GM19438 (cell line): ENCODE measurements at regions not wholly inside any gene's neighbourhood (a gene's known extent, or its start where the extent isn't known, plus 50 kb on each side); places are given as distances from the start of the nearest gene placed in this dataset.
"Not testable (repeated sequence)": the region's sequence is repeated elsewhere in the genome, so short reads cannot be mapped to it uniquely, and the experiment has no call there.

ENCODE experiments used
- ATAC-seq: cut with Tn5 transposase; IDR thresholded peaks from one replicate; pipeline ENCODE4 v1.9.1; 2021; ENCODE audit warnings: low read depth; ENCODE audit not compliant: unreplicated experiment

GRCh38 chr6:77326711-77327110 lies 136.6 kb downstream of the HTR1B start:
- ATAC-seq = no peak

GRCh38 chr6:77326029-77326428 lies 137.3 kb downstream of the HTR1B start:
- no peak for ATAC-seq

- no peak for ATAC-seq
Measured at GRCh38 chr6:77324866-77325265, 138.4 kb downstream of the HTR1B start.

GRCh38 chr6:77322604-77323003 lies 140.7 kb downstream of the HTR1B start:
- ATAC-seq = no peak

- ATAC-seq = no peak
Measured at GRCh38 chr6:77318256-77318655, 145.0 kb downstream of the HTR1B start.

GRCh38 chr6:77313595-77313994 lies 149.7 kb downstream of the HTR1B start:
- ATAC-seq = no peak

GRCh38 chr6:77299931-77300330 lies 163.4 kb downstream of the HTR1B start:
- no peak for ATAC-seq

GRCh38 chr6:77298283-77298682 lies 165.0 kb downstream of the HTR1B start:
- ATAC-seq = no peak

- no peak for ATAC-seq
Measured at GRCh38 chr6:77292564-77293546, 170.4 kb downstream of the HTR1B start.

- no peak for ATAC-seq
Measured at GRCh38 chr6:77290798-77291197, 172.5 kb downstream of the HTR1B start.

GRCh38 chr6:77286541-77286940 lies 176.8 kb downstream of the HTR1B start:
- no peak for ATAC-seq

GRCh38 chr6:77273929-77274328 lies 189.4 kb downstream of the HTR1B start:
- ATAC-seq = no peak

GRCh38 chr6:77264970-77265369 lies 198.3 kb downstream of the HTR1B start:
- no peak for ATAC-seq

GRCh38 chr6:77263003-77263402 lies 200.3 kb downstream of the HTR1B start:
- ATAC-seq = no peak

GRCh38 chr6:77251801-77252200 lies 211.5 kb downstream of the HTR1B start:
- ATAC-seq = not testable (repeated sequence)

- no peak for ATAC-seq
Measured at GRCh38 chr6:77249560-77249959, 213.7 kb downstream of the HTR1B start.

- ATAC-seq = no peak
Measured at GRCh38 chr6:77245026-77245425, 218.3 kb downstream of the HTR1B start.

GRCh38 chr6:77231438-77232305 lies 231.6 kb downstream of the HTR1B start:
- ATAC-seq = no peak

GRCh38 chr6:77228279-77228678 lies 235.0 kb downstream of the HTR1B start:
- no peak for ATAC-seq

GRCh38 chr6:77217896-77218295 lies 245.4 kb downstream of the HTR1B start:
- no peak for ATAC-seq

GRCh38 chr6:77205936-77206335 lies 257.4 kb downstream of the HTR1B start:
- ATAC-seq = no peak
